NB4 (cell line): ENCODE measurements at regions not wholly inside any gene's neighbourhood (a gene's known extent, or its start where the extent isn't known, plus 50 kb on each side); places are given as distances from the start of the nearest gene placed in this dataset.

Experiments
- MYC ChIP-seq: IDR thresholded peaks from 2 replicates; pipeline ENCODE4 v1.6.1; 2011; ENCODE audit warnings: low read depth, low read length
- POLR2A ChIP-seq: IDR thresholded peaks from 2 replicates; pipeline ENCODE4 v1.6.1; 2011; ENCODE audit warnings: mild to moderate bottlenecking; ENCODE audit not compliant: insufficient read length; ENCODE audit errors: extremely low read depth
- TF ChIP-seq, protein P1 (sequence below): IDR thresholded peaks from one replicate; pipeline ENCODE4 v1.5.1; 2012; ENCODE audit warnings: low read depth, low read length
- TF ChIP-seq, protein P2 (sequence below): IDR thresholded peaks from 2 replicates; pipeline ENCODE4 v1.6.1; 2011; ENCODE audit warnings: low read depth, low read length

- TF ChIP-seq, protein P1, sequence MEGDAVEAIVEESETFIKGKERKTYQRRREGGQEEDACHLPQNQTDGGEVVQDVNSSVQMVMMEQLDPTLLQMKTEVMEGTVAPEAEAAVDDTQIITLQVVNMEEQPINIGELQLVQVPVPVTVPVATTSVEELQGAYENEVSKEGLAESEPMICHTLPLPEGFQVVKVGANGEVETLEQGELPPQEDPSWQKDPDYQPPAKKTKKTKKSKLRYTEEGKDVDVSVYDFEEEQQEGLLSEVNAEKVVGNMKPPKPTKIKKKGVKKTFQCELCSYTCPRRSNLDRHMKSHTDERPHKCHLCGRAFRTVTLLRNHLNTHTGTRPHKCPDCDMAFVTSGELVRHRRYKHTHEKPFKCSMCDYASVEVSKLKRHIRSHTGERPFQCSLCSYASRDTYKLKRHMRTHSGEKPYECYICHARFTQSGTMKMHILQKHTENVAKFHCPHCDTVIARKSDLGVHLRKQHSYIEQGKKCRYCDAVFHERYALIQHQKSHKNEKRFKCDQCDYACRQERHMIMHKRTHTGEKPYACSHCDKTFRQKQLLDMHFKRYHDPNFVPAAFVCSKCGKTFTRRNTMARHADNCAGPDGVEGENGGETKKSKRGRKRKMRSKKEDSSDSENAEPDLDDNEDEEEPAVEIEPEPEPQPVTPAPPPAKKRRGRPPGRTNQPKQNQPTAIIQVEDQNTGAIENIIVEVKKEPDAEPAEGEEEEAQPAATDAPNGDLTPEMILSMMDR: no peak
- TF ChIP-seq POLR2A (no peak), MYC (no peak)
- TF ChIP-seq, protein P2, sequence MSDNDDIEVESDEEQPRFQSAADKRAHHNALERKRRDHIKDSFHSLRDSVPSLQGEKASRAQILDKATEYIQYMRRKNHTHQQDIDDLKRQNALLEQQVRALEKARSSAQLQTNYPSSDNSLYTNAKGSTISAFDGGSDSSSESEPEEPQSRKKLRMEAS: no peak
These were observed 331.8 kb downstream of the CYP26B1 start for GRCh38 chr2:71815701-71816474.
